Activated B cell treated with CpG ODN at 0.5 μM for 24 hours (primary cell): ENCODE measurements at regions not wholly inside any gene's neighbourhood (a gene's known extent, or its start where the extent isn't known, plus 50 kb on each side); places are given as distances from the start of the nearest gene placed in this dataset.

Experiments used
- ATAC-seq: fragments of 200-7000 bp; cut with Tn5 transposase; one replicate; pipeline ENCODE4 v1.10.0; 2021; ENCODE audit warnings: low read depth, mild to moderate bottlenecking, moderate library complexity
- CTCF ChIA-PET: fragments of 350-600 bp; sonication (Branson Sonifier 250); formaldehyde crosslinking; loops from one replicate; lab custom pipeline; 2021; ENCODE audit warnings: antibody characterized with exemption; lab: Charles Lee
- POLR2A ChIA-PET: fragments of 350-600 bp; sonication (Branson Sonifier 250); formaldehyde crosslinking; loops from one replicate; lab custom pipeline; 2021; ENCODE audit warnings: antibody characterized with exemption; lab: Charles Lee
- DNase-seq: peaks from one replicate; pipeline ENCODE4 v3.0.0; 2022
- H3K27ac Mint-ChIP-seq: one replicate; pipeline ENCODE4 v1.8.0; 2020; ENCODE audit warnings: mixed read lengths
- H3K27me3 Mint-ChIP-seq: one replicate; pipeline ENCODE4 v1.8.0; 2021; ENCODE audit warnings: mixed read lengths
- H3K36me3 Mint-ChIP-seq: one replicate; pipeline ENCODE4 v1.8.0; 2021; ENCODE audit warnings: low read depth, mixed read lengths
- H3K4me1 Mint-ChIP-seq: one replicate; pipeline ENCODE4 v1.8.0; 2021; ENCODE audit warnings: mixed read lengths
- H3K4me3 Mint-ChIP-seq: one replicate; pipeline ENCODE4 v1.8.0; 2020; ENCODE audit warnings: mild to moderate bottlenecking, mixed read lengths
- H3K9me3 Mint-ChIP-seq: one replicate; pipeline ENCODE4 v1.8.0; 2020; ENCODE audit warnings: mixed read lengths
- CTCF ChIP-seq: fragments of 200-600 bp; IDR thresholded peaks from one replicate; pipeline ENCODE4 v1.8.0; 2022; ENCODE audit warnings: antibody characterized with exemption, mild to moderate bottlenecking
- intact Hi-C: fragments of 100-400 bp; cut with micrococcal nuclease; formaldehyde crosslinking; loops from one replicate; pipeline ENCODE4 v1.15.1; 2024

- ChIA-PET POLR2A (no interaction called here), CTCF (no interaction called here)
- DNase-seq = no peak
- H3K36me3 Mint-ChIP-seq = no peaks in the 10 kb centered on the region
- no peaks in the 10 kb centered on the region for H3K4me1 Mint-ChIP-seq
- peaks cover 4% of the 10 kb centered on the region for H3K27me3 Mint-ChIP-seq
- peaks cover 3% of the 10 kb centered on the region for H3K9me3 Mint-ChIP-seq
- no peak overlapping the region for H3K4me3 Mint-ChIP-seq
- intact Hi-C loops = no loop called here
- ATAC-seq = no peak
- H3K27ac Mint-ChIP-seq = no peak overlapping the region
- TF ChIP-seq CTCF = no peak
Observed at GRCh38 chr9:2367970-2368369, 253.6 kb upstream of the VLDLR start.

- DNase-seq = no peak
- no peaks in the 10 kb centered on the region for H3K36me3 Mint-ChIP-seq
- TF ChIP-seq CTCF = no peak
- H3K27me3 Mint-ChIP-seq = peaks cover under 1% of the 10 kb centered on the region
- H3K4me3 Mint-ChIP-seq = no peak overlapping the region
- intact Hi-C loops = no loop called here
- peaks cover 7% of the 10 kb centered on the region for H3K9me3 Mint-ChIP-seq
- H3K27ac Mint-ChIP-seq = no peak overlapping the region
- no peaks in the 10 kb centered on the region for H3K4me1 Mint-ChIP-seq
- no peak for ATAC-seq
- POLR2A ChIA-PET = no interaction called here
- CTCF ChIA-PET = no interaction called here
Observed at GRCh38 chr9:2373648-2374047, 247.9 kb upstream of the VLDLR start.

- ChIA-PET POLR2A (no interaction called here), CTCF (no interaction called here)
- peaks cover 7% of the 10 kb centered on the region for H3K9me3 Mint-ChIP-seq
- no peak for TF ChIP-seq CTCF
- H3K36me3 Mint-ChIP-seq = no peaks in the 10 kb centered on the region
- no peaks in the 10 kb centered on the region for H3K4me1 Mint-ChIP-seq
- H3K27ac Mint-ChIP-seq = no peak overlapping the region
- DNase-seq (no peak), ATAC-seq (no peak)
- no peak overlapping the region for H3K4me3 Mint-ChIP-seq
- H3K27me3 Mint-ChIP-seq = peaks cover 2% of the 10 kb centered on the region
- intact Hi-C loops = no loop called here
Observed at GRCh38 chr9:2375114-2375513, 246.5 kb upstream of the VLDLR start.

- no peak for DNase-seq
- H3K27me3 Mint-ChIP-seq = peaks cover 2% of the 10 kb centered on the region
- H3K4me1 Mint-ChIP-seq = no peaks in the 10 kb centered on the region
- CTCF ChIA-PET = no interaction called here
- H3K36me3 Mint-ChIP-seq = no peaks in the 10 kb centered on the region
- ATAC-seq = no peak
- TF ChIP-seq CTCF = no peak
- peaks cover 7% of the 10 kb centered on the region for H3K9me3 Mint-ChIP-seq
- H3K27ac Mint-ChIP-seq = no peak overlapping the region
- POLR2A ChIA-PET = no interaction called here
- intact Hi-C loops = no loop called here
- no peak overlapping the region for H3K4me3 Mint-ChIP-seq
Observed at GRCh38 chr9:2377117-2377516, 244.5 kb upstream of the VLDLR start.

GRCh38 chr9:2377834-2378233 lies 243.8 kb upstream of the VLDLR start:
- CTCF ChIA-PET = no interaction called here
- POLR2A ChIA-PET = no interaction called here
- no peak for ATAC-seq
- Mint-ChIP-seq H3K27ac (no peak overlapping the region), H3K36me3 (no peaks in the 10 kb centered on the region), H3K4me3 (no peak overlapping the region), H3K4me1 (no peaks in the 10 kb centered on the region), H3K9me3 (peaks cover 7% of the 10 kb centered on the region), H3K27me3 (peaks cover 2% of the 10 kb centered on the region)
- intact Hi-C loops = no loop called here
- TF ChIP-seq CTCF = no peak
- DNase-seq = no peak
